Activated CD8-positive, alpha-beta memory T cell treated with anti-CD3 and anti-CD28 coated beads, Interleukin-2, amount 10 ng/mL, durations not matched to agents 7 days and 5 days (primary cell): ENCODE measurements at regions not wholly inside any gene's neighbourhood (a gene's known extent, or its start where the extent isn't known, plus 50 kb on each side); places are given as distances from the start of the nearest gene placed in this dataset.

Source experiments
- ATAC-seq: fragments of 150-1000 bp; cut with Tn5 transposase; one replicate; pipeline ENCODE4 v1.10.0; 2021; ENCODE audit warnings: moderate library complexity
- CTCF ChIA-PET: fragments of 350-600 bp; sonication (Branson Sonifier 250); formaldehyde crosslinking; loops from one replicate; lab custom pipeline; 2021; ENCODE audit warnings: antibody characterized with exemption; lab: Charles Lee
- DNase-seq: peaks from one replicate; pipeline ENCODE4 v3.0.0-alpha.2; 2020
- H3K27ac Mint-ChIP-seq: one replicate; pipeline ENCODE4 v1.8.0; 2021; ENCODE audit warnings: mild to moderate bottlenecking, mixed read lengths
- H3K27me3 Mint-ChIP-seq: one replicate; pipeline ENCODE4 v1.8.0; 2021; ENCODE audit warnings: mixed read lengths
- H3K36me3 Mint-ChIP-seq: one replicate; pipeline ENCODE4 v1.8.0; 2021; ENCODE audit warnings: mild to moderate bottlenecking, mixed read lengths
- H3K4me1 Mint-ChIP-seq: one replicate; pipeline ENCODE4 v1.8.0; 2021; ENCODE audit warnings: mixed read lengths
- H3K4me3 Mint-ChIP-seq: one replicate; pipeline ENCODE4 v1.8.0; 2021; ENCODE audit warnings: mild to moderate bottlenecking, moderate library complexity, mixed read lengths
- H3K9me3 Mint-ChIP-seq: one replicate; pipeline ENCODE4 v1.8.0; 2022; ENCODE audit warnings: low read depth, mixed read lengths

DNA sequence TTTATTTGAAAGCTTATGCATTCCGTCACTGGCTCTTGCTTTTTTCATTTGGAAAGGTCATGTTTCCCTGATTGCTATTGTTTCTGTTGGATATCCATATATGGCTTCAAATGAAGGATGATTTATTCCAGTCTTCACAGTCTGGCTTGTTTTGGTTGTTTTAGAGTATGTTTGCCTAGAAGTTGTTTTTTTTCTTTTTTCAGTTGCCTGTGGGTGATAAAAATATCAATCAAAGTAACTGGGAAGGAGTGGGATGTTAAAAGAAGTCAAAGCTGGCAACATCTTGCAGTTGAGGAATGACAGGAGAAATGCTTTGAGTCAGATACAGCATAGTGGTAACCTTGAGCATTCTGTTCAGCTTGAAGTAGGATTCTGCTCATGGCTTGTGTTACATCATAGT is 610.5 kb downstream of the PLOD2 start:
- Mint-ChIP-seq H3K4me3 (no peak overlapping the region), H3K9me3 (peaks cover 21% of the 10 kb centered on the region), H3K36me3 (peaks cover 1% of the 10 kb centered on the region), H3K4me1 (no peaks in the 10 kb centered on the region), H3K27me3 (no peaks in the 10 kb centered on the region), H3K27ac (no peak overlapping the region)
- CTCF ChIA-PET: interaction anchor here (0.7 kb wide), 1 partner anchor 235 kb away, joined by 4 read pairs; no protein-coding TSS in a partner anchor
- ATAC-seq (no peak), DNase-seq (no peak)

DNA sequence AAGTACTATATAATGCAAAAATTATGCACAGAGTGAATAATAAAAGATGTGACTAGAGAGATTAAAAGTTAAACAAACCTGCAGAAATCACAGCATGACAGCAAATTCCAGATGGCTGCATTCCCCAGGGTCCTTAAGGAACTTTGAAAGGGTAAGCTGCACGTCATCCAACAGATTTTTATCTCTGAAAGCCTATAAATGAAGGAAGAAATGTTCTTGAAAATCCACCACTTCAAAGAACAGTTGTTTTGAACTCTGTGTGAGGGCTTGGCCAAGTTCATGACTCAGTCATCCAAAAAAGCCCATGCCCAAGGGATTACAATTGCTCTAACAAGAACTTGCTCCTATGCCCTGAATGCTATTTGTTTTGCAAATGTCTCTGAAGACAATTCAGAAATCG is 603.6 kb downstream of the PLOD2 start:
- DNase-seq (no peak), ATAC-seq (no peak)
- H3K4me3 Mint-ChIP-seq: no peak overlapping the region
- H3K9me3 Mint-ChIP-seq: peaks cover 10% of the 10 kb centered on the region
- H3K27ac Mint-ChIP-seq: no peak overlapping the region
- CTCF ChIA-PET: no interaction called here
- H3K36me3 Mint-ChIP-seq: no peaks in the 10 kb centered on the region
- H3K4me1 Mint-ChIP-seq: no peaks in the 10 kb centered on the region
- no peaks in the 10 kb centered on the region for H3K27me3 Mint-ChIP-seq

DNA sequence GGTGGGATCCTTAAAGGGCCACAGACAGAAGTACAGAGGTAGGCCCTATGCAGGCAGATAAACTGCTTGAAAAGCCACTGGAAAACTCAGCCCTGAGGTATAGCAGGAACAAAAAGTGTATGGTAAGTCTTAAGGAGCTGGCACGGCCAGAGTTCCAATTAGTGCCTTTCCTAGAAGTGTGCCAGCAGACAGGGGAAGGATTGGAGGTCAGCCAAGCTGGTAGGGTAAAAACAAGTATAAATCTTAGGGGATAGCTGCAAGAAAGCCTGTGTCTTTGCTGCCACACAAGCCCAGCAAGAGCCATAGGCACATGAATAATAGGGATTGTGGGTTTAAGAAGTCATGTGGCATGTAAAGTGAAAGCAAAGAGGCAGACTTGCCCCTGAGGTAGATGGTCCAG is 582.5 kb downstream of the PLOD2 start:
- CTCF ChIA-PET: no interaction called here
- ATAC-seq (no peak), DNase-seq (no peak)
- H3K9me3 Mint-ChIP-seq: peaks cover 7% of the 10 kb centered on the region
- H3K27me3 Mint-ChIP-seq: no peaks in the 10 kb centered on the region
- no peak overlapping the region for H3K27ac Mint-ChIP-seq
- no peaks in the 10 kb centered on the region for H3K4me1 Mint-ChIP-seq
- no peaks in the 10 kb centered on the region for H3K36me3 Mint-ChIP-seq
- H3K4me3 Mint-ChIP-seq: no peak overlapping the region

DNA sequence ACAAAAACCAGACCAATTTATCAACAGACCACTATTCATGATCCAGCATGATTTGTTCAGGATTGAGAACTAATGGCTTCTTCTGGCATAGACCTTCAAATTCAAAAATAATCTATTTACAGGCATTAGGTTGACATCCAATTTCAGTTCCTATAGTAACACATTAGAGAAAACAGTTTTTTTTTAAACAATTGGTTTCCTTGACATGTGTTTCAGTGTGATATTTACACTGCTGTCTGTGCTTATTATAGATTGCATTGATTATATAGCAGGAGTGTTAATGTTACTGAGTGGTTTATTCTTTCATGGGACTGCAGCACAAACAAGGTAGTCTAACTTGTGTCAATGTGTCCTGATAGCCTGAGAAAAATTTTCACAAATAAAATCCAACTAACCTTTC is 579.3 kb downstream of the PLOD2 start:
- no peak for ATAC-seq
- Mint-ChIP-seq H3K4me1 (no peaks in the 10 kb centered on the region), H3K4me3 (no peak overlapping the region), H3K27ac (no peak overlapping the region), H3K9me3 (peaks cover 7% of the 10 kb centered on the region), H3K27me3 (no peaks in the 10 kb centered on the region), H3K36me3 (no peaks in the 10 kb centered on the region)
- no peak for DNase-seq
- CTCF ChIA-PET: no interaction called here

DNA sequence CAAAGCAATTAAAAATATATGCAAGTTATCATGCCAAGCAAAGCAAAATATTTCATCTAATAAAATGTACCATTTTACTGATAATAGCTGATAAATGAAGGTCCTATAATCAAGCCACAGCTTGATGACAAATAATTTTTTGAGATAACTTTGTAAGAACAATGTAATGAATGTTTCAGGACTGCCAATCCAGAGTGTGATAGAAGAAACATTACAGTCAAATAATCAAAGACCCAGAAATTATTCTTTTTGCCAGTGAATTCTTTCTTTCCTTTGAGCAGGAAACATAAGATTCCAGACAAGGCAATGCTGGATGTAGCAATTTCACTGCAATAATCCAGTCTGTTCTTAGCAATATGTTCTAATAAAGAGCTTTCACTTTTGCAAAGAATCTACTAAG is 556.1 kb downstream of the PLOD2 start:
- ATAC-seq: no peak
- Mint-ChIP-seq H3K4me3 (no peak overlapping the region), H3K9me3 (peaks cover 2% of the 10 kb centered on the region), H3K36me3 (no peaks in the 10 kb centered on the region), H3K27ac (no peak overlapping the region), H3K27me3 (no peaks in the 10 kb centered on the region), H3K4me1 (no peaks in the 10 kb centered on the region)
- DNase-seq: no peak
- CTCF ChIA-PET: no interaction called here

DNA sequence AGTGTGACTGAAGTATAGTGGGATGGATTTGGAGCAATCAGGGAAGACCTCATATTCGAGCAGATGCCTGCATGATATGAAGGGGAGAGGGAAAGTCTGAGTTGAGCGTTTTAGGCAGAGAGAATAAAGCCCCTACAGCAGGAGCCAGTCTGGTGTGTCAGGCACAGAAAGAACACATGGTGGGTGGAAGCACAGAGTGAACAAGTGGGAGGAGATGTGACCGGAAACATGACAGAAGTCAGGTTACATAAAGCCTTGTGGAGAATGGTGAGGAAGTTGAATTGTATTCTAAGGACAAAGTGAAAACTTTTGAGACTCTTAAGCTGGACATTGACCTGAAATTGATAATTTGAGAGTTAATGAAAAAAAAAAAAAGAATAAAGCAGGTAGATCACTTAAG is 541.0 kb downstream of the PLOD2 start:
- DNase-seq (no peak), ATAC-seq (no peak)
- H3K9me3 Mint-ChIP-seq: peaks cover 11% of the 10 kb centered on the region
- H3K4me1 Mint-ChIP-seq: no peaks in the 10 kb centered on the region
- H3K27me3 Mint-ChIP-seq: no peaks in the 10 kb centered on the region
- H3K27ac Mint-ChIP-seq: no peak overlapping the region
- H3K4me3 Mint-ChIP-seq: no peak overlapping the region
- CTCF ChIA-PET: no interaction called here
- no peaks in the 10 kb centered on the region for H3K36me3 Mint-ChIP-seq

DNA sequence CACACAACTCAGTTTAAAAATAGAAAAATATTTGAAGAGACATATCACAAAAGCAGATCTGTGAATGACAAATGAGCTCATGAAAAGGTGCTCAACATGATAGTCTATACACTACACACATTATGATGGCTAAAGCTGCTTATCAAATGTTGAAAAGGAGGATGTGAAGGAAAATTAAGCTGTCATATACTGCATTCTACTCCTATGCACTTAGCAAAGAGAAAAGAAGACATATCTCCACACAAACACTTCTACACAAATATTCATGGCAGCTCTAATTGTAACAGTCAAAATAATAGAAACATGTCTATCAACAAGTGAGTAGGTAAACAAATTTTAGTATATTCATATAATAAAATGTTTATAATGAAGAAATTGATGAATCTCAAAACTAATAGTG is 540.5 kb downstream of the PLOD2 start:
- CTCF ChIA-PET: no interaction called here
- no peaks in the 10 kb centered on the region for H3K36me3 Mint-ChIP-seq
- H3K27ac Mint-ChIP-seq: no peak overlapping the region
- no peaks in the 10 kb centered on the region for H3K27me3 Mint-ChIP-seq
- DNase-seq (no peak), ATAC-seq (no peak)
- H3K4me3 Mint-ChIP-seq: no peak overlapping the region
- H3K9me3 Mint-ChIP-seq: peaks cover 7% of the 10 kb centered on the region
- H3K4me1 Mint-ChIP-seq: no peaks in the 10 kb centered on the region

DNA sequence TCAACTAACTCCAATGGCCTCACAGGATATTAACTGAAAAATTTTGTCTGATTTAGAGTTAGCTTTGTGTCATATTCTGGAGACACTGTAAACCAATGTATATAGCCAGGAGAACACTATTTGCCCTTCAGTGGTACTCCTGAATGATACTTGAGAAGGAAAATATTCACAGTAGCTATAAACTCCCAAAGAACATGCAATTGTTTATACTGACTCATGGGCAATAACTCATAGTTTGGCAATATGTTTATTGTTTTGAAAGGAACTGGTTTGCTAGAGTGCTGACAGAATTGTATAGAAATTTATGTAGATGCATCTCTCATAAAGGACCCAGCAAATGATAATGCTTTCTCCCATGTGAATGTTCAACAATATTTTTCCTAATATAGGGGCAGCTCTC is 537.6 kb downstream of the PLOD2 start:
- no peak for DNase-seq
- Mint-ChIP-seq H3K4me1 (no peaks in the 10 kb centered on the region), H3K9me3 (peaks cover 7% of the 10 kb centered on the region), H3K27me3 (no peaks in the 10 kb centered on the region), H3K4me3 (no peak overlapping the region), H3K27ac (no peak overlapping the region), H3K36me3 (no peaks in the 10 kb centered on the region)
- no peak for ATAC-seq
- CTCF ChIA-PET: no interaction called here

DNA sequence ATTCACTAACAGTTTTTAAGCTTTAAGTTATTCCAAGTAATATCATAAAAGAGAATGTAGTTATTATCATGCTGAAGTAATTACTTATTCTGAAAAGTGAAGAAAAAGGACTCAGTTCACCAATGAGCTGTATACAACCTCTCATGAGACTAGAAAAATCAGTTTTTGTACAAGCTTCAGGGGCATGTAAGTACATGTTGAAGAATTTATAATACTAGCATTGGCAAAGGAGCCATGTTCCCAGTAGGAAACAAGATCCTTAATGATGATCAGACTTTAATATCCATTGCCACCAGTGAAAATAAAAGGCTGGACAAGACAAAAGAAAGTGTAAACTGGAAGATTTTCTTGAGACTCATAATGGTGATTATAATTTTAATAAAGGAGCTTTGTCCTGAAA is 532.8 kb downstream of the PLOD2 start:
- Mint-ChIP-seq H3K4me1 (no peaks in the 10 kb centered on the region), H3K4me3 (no peak overlapping the region), H3K9me3 (peaks cover 4% of the 10 kb centered on the region), H3K27me3 (no peaks in the 10 kb centered on the region), H3K27ac (no peak overlapping the region), H3K36me3 (no peaks in the 10 kb centered on the region)
- ATAC-seq: no peak
- no peak for DNase-seq
- CTCF ChIA-PET: no interaction called here

DNA sequence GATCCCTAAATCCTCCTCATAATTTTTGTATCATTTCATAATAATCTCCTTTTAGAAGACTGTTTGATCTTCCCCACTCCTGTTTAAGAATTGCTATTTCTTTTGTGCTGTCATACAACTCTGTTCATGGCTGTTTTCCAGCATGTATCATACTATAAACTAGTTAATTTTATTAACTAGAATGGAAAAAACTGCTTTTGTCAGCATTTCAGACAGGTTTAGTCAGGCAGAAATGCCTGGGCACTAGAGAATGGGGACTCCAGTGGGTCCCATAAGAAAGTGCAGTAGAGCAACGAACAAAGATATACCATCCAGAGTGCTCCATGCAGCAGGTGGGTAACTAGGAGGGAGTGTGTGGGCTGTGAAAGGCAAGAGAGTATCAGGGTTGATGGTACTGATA is 523.9 kb downstream of the PLOD2 start:
- no peaks in the 10 kb centered on the region for H3K27me3 Mint-ChIP-seq
- no peak overlapping the region for H3K4me3 Mint-ChIP-seq
- H3K4me1 Mint-ChIP-seq: no peaks in the 10 kb centered on the region
- DNase-seq (no peak), ATAC-seq (no peak)
- no peaks in the 10 kb centered on the region for H3K36me3 Mint-ChIP-seq
- H3K27ac Mint-ChIP-seq: no peak overlapping the region
- CTCF ChIA-PET: no interaction called here
- peaks cover 3% of the 10 kb centered on the region for H3K9me3 Mint-ChIP-seq

DNA sequence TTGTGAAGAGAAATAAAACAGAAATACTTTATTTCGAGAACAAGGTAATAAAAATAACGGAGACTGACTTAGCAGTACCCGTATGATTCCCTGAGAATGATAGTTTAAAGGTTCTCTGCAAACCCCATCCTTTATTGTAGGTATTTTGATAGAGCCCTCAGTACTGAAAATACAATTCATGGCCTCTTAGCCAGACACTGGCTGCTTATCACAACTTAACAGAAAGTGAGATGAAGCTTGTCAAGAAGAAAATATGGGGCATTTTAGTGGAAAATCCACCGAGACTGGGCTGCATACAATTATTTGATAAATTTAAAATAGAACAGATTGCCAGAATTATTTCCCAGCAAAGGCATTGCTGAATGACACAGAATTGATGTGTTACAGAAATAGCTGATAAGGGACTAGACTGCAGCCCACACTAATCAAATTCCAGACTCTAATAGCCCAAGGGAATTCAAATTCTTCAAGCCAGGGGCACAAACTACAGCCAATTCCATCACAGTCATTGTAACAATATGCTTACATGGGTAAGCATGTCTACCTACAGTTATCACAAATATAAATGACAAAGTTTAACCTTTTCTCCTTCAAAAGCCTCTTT is 521.9 kb downstream of the PLOD2 start:
- Mint-ChIP-seq H3K4me3 (no peak overlapping the region), H3K4me1 (no peaks in the 10 kb centered on the region), H3K9me3 (peaks cover 3% of the 10 kb centered on the region), H3K36me3 (no peaks in the 10 kb centered on the region), H3K27me3 (no peaks in the 10 kb centered on the region), H3K27ac (no peak overlapping the region)
- no peak for ATAC-seq
- no peak for DNase-seq
- CTCF ChIA-PET: no interaction called here

DNA sequence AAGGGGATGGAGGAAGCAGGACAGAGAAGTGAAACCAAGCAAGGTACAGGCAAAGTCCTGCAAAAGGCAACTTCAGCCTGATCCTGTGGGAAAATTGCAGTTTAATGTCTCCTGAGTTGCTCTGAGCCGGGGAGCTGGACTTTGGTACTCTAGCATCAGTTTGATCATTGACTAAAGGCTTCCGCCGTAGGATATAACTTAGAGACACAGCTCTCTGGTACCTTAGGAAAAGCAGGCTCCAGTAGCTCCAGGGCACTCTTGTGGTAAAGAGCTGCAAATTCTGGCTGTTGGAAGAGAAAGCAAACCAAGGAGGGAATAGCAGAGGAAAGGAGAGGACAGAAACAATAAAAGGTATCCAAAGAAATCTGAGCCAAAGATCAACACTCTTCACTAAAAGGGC is 521.1 kb downstream of the PLOD2 start:
- Mint-ChIP-seq H3K4me3 (no peak overlapping the region), H3K4me1 (no peaks in the 10 kb centered on the region), H3K27me3 (no peaks in the 10 kb centered on the region), H3K36me3 (no peaks in the 10 kb centered on the region), H3K27ac (no peak overlapping the region), H3K9me3 (peaks cover 3% of the 10 kb centered on the region)
- CTCF ChIA-PET: no interaction called here
- ATAC-seq (no peak), DNase-seq (no peak)

DNA sequence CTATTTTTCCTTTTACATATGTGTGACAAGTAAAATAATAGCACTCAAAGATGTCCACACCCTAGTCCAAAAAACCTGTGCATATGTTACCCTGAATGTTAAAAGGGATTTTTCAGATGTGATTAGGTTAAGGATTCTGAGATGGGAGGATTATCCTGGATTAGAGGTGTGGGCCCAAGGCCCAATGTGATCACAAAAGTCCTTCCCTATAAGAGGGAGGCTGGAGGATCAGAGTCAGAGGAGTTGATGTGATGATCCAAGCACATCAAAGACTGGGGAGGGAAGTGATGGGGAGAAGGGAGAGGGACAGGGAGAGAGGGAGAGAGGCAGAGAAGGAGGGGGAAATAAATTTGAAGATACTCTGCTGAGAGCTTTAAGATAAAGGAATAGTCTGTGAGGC is 512.6 kb downstream of the PLOD2 start:
- H3K9me3 Mint-ChIP-seq: peaks cover 9% of the 10 kb centered on the region
- H3K27ac Mint-ChIP-seq: no peak overlapping the region
- ATAC-seq: no peak
- no peak overlapping the region for H3K4me3 Mint-ChIP-seq
- CTCF ChIA-PET: no interaction called here
- H3K36me3 Mint-ChIP-seq: no peaks in the 10 kb centered on the region
- DNase-seq: no peak
- H3K27me3 Mint-ChIP-seq: no peaks in the 10 kb centered on the region
- no peaks in the 10 kb centered on the region for H3K4me1 Mint-ChIP-seq

DNA sequence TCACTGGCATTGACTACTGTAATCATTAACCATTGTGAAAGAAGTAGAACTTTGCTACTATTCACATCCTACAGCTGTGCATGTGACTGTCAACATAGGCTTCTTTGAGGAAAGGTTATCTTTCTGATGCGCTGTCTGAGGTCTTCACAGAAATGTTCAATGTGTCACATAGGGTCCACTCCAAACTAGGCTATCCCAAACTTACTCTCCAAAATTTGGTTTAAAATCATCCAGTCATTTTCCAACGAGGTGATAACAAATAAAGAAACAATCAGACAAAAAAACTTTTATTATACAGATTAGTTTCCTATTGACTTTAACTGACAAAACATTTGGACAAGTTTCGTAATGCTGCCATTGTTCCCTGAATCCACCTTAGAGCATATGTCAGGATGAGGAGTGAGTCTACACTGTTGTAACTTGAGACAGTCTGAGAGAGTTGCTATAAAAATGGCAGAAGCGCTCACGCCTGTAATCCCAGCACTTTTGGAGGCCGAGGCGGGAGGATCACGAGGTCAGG is 511.6 kb downstream of the PLOD2 start:
- Mint-ChIP-seq H3K4me3 (no peak overlapping the region), H3K36me3 (no peaks in the 10 kb centered on the region), H3K4me1 (no peaks in the 10 kb centered on the region), H3K27ac (no peak overlapping the region), H3K9me3 (peaks cover 9% of the 10 kb centered on the region), H3K27me3 (no peaks in the 10 kb centered on the region)
- ATAC-seq: no peak
- no peak for DNase-seq
- CTCF ChIA-PET: no interaction called here

DNA sequence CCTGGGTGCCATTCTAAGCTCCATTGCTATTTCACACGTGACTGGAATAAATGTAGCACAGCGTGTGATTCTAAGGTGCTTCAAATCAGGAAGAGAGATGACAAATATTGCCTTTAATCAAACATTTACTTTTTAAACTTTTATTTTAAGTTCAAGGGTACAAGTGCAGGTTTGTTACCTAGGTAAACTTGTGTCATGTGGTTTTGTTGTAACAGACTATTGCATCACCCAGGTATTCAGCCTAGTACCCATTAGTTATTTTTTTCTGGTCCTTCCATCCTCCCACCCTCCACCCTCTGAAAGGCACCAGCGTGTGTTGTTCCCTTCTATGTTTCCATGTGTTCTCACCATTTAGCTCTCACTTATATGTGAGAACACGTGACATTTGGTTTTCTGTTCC is 510.8 kb downstream of the PLOD2 start:
- Mint-ChIP-seq H3K4me1 (no peaks in the 10 kb centered on the region), H3K36me3 (no peaks in the 10 kb centered on the region), H3K4me3 (no peak overlapping the region), H3K27me3 (no peaks in the 10 kb centered on the region), H3K27ac (no peak overlapping the region), H3K9me3 (peaks cover 9% of the 10 kb centered on the region)
- no peak for DNase-seq
- CTCF ChIA-PET: no interaction called here
- no peak for ATAC-seq
